SK-N-MC (cell line): ENCODE measurements at regions not wholly inside any gene's neighbourhood (a gene's known extent, or its start where the extent isn't known, plus 50 kb on each side); places are given as distances from the start of the nearest gene placed in this dataset.

Experiments
- EZH2 ChIP-seq: fragments of 200-600 bp; sonication (generic); IDR thresholded peaks from one replicate; pipeline ENCODE4 v1.6.1; 2017; ENCODE audit warnings: antibody characterized with exemption
- FOXP2 ChIP-seq: optimal IDR thresholded peaks from 2 replicates; pipeline ENCODE3; 2011; ENCODE audit warnings: mild to moderate bottlenecking, moderate library complexity; ENCODE audit not compliant: insufficient read depth; ENCODE audit errors: extremely low read length, control extremely low read depth
- POLR2AphosphoS5 ChIP-seq: IDR thresholded peaks from 2 replicates; pipeline ENCODE4 v1.6.1; 2012; ENCODE audit warnings: mild to moderate bottlenecking, low read depth, low read length, borderline replicate concordance

DNA sequence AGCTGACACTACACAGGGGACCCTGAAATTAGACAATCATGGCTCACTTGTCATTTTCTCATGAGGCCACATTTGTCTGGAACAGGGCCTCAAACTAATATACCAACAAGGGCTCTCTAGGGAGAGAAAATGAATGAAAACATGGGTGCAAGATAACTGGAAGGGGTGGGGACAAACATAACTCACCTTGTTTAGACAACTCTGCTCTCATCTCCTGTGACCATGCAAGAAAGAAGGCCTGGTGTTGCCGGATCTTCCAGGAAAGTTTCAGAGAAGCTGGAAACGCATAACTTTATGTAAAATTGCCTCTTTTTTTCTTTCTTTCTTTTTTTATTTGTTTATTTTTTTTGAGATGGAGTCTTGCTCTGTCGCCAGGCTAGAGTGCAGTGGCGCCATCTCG lies 80.4 kb upstream of the SPRED2 start:
- TF ChIP-seq POLR2AphosphoS5 (no peak), EZH2 (no peak), FOXP2 (no peak)
